ENCODE measurements at regions not wholly inside any gene's neighbourhood (a gene's known extent, or its start where the extent isn't known, plus 50 kb on each side); places are given as distances from the start of the nearest gene placed in this dataset.
"Not testable (repeated sequence)": the region's sequence is repeated elsewhere in the genome, so short reads cannot be mapped to it uniquely, and the experiment has no call there.

DNA sequence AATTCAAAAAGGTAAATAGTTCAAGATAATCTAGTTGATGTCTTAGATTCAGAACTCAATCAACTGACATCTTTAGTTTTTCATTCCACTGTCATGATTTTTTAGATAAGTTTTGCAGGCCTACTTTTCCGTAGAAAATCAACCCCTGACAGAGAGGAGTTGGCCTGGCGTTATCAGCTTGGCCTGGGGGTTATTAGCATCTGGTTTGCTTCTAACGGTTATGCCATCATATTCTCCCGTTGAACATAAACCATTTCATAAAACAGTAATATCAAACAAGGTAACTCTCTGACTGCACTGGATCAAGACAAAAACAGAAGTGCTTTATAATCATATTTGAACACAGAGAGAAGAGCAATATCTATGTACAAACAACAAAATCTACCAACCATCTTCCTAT, 130.8 kb upstream of the PCDH20 start:
- TF ChIP-seq, protein P1, sequence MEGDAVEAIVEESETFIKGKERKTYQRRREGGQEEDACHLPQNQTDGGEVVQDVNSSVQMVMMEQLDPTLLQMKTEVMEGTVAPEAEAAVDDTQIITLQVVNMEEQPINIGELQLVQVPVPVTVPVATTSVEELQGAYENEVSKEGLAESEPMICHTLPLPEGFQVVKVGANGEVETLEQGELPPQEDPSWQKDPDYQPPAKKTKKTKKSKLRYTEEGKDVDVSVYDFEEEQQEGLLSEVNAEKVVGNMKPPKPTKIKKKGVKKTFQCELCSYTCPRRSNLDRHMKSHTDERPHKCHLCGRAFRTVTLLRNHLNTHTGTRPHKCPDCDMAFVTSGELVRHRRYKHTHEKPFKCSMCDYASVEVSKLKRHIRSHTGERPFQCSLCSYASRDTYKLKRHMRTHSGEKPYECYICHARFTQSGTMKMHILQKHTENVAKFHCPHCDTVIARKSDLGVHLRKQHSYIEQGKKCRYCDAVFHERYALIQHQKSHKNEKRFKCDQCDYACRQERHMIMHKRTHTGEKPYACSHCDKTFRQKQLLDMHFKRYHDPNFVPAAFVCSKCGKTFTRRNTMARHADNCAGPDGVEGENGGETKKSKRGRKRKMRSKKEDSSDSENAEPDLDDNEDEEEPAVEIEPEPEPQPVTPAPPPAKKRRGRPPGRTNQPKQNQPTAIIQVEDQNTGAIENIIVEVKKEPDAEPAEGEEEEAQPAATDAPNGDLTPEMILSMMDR (IDR thresholded peaks at IDR 0.05) = no peak
- ATAC-seq (ENCODE audit: low FRiP score) = no peak
- DNase-seq (ENCODE audit: low spot score) = no peak

DNA sequence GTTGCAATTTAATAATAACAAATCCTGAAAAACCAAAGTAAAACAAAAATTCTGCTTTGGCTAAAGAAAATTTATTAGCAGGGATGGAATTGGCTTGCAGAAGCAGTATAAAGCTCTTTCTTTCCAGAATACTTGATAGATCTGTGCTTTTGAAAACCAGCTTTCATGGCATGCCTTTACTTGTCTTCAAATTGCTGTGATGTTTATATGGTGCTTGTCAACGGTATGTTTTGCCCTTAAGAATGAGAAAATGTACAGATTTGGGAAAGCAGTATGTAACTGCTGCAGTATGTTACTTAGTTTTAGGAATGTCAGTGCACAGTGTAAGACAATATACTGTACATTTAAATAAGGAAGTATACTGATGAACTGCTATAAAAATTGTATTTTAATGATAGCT, 120.8 kb upstream of the PCDH20 start:
- no peak for ATAC-seq (ENCODE audit: low FRiP score)
- TF ChIP-seq, protein P1 (IDR thresholded peaks at IDR 0.05) = no peak
- no peak for DNase-seq (ENCODE audit: low spot score)

DNA sequence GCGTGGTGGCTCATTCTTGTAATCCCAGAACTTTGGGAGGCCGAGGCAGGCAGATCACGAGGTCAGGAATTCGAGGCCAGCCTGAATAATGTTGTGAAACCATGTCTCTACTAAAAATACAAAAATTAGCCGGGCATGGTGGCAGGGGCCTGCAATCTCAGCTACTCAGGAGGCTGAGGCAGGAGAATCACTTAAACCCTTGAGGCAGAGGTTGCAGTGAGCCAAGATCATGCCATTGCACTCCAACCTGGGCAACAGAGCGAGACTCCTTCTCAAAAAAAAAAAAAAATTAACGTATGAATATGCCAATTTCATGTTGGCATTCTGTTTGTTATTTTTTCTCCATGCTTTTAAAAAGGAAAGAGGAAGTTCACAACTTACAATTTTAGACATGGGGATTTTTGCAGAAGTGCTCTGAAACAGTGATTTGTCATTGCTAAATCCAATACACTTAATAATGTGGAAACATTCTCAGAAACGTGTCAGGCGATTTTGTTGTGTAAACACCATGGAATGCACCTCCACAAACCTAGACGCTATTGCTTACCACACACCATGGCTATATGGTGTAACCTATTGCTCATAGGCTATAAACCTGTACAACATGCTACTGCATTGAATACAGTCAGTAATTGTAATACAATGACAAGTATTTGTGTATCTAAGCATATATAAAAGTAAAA, 115.9 kb upstream of the PCDH20 start:
- DNase-seq (ENCODE audit: low spot score) = no peak
- ATAC-seq (ENCODE audit: low FRiP score) = no peak
- TF ChIP-seq, protein P1 (IDR thresholded peaks at IDR 0.05) = no peak

DNA sequence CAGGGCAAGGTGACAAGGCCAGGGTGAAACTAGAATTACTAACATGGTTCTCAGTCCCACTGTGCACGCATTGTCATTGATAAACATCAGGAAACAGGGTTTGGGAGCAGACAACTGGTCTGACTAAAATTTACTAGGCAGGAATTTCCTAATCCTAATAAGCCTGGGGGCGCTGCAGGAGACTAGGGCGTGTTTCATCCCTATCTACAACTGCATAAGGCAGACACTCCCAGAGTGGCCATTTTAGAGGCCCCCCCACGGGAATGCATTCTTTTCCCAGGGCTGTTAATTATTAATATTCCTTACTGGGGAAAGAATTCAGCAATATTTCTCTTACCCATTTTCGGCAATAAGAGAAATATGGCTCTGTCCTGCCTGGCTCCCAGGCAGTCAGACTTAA, 103.6 kb upstream of the PCDH20 start:
- not testable (repeated sequence) for ATAC-seq (ENCODE audit: low FRiP score); DNase-seq (ENCODE audit: low spot score)

DNA sequence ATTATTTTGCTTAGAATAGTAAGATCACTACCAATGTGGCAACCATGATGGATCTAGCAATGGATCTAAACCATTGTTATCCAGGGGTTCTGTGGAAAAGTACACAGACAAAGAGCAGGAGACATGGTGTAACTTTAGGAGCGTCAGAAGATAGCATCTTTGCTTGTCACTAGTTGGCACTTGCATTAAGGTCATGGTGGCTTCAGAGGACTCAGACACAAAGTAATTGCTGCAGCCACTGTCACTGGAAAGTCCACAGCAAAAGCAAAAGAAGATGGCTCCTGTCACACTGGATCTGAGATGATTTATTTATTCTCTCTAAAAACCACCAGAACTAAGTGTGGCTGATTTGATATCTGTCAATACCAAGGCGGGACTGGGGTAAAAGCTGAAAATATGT, 93.3 kb upstream of the PCDH20 start:
- TF ChIP-seq, protein P1 (IDR thresholded peaks at IDR 0.05) = no peak
- DNase-seq (ENCODE audit: low spot score) = no peak
- ATAC-seq (ENCODE audit: low FRiP score) = no peak

DNA sequence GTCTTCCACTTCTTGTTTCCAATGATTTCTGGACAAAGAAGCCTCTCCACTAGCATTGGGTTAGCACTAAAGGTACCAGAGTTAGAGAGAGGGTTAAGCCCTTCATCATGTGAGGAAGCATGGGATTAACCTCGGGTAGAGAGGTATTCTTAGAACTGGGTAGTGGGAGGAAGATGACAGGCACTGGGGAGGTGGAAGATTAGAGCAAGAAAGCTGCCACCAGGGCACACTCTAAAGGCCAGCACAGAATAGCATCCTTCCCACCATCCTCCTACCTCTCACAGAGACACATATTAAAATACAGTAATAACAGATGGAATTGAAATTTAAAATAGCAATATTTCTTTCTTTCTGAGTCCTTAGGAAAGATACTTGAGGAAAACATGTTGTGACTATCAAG, 84.5 kb upstream of the PCDH20 start:
- no peak for ATAC-seq (ENCODE audit: low FRiP score)
- no peak for DNase-seq (ENCODE audit: low spot score)
- TF ChIP-seq, protein P1 (IDR thresholded peaks at IDR 0.05) = no peak

DNA sequence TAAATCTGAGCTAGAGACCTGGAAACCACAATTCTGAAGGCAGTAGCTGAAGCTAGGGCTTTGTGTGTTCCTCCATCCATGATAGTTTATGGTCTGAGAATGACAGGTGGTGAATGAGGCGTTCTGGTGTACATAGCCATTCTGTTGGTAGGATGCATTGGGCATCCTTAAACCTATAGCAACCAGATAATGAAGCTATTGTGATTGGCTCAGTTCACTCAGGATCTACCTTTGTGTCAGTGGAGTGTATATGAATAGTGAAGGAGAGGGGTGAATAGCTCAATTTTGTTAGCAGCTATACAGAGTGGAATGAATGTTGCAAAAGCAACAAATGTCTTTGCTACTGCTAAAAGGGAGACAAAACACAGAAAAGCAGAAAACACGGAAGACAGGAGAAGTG, 80.0 kb upstream of the PCDH20 start:
- TF ChIP-seq, protein P1 (IDR thresholded peaks at IDR 0.05) = no peak
- ATAC-seq (ENCODE audit: low FRiP score) (no peak), DNase-seq (ENCODE audit: low spot score) (no peak)

DNA sequence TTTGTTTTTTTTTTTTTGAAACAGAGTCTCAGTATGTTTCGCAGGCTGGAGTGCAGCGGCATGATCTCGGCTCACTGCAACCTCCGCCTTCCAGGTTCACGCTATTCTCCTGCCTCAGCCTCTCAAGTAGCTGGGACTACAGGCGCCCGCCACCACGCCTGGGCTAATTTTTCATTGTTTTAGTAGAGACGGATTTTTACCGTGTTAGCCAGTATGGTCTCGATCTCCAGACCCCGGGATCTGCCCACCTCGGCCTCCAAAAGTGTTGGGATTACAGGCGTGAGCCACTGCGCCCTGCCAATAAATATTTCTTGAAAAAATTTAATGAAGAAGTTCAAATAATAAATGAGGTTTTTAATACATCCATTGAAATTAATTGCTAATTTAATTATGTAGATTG, 77.9 kb upstream of the PCDH20 start:
- not testable (repeated sequence) for ATAC-seq (ENCODE audit: low FRiP score); DNase-seq (ENCODE audit: low spot score)

Measured in omental fat pad (tissue), 3 donors.